SW 1271 (cell line): ENCODE measurements at regions not wholly inside any gene's neighbourhood (a gene's known extent, or its start where the extent isn't known, plus 50 kb on each side); places are given as distances from the start of the nearest gene placed in this dataset.

Source experiments
- DNase-seq, 2 experiments: peaks; one replicate each; lab custom pipeline; 2025; lab: John Stamatoyannopoulos, UW

- no peak for DNase-seq
These were observed 156.0 kb downstream of the KATNAL1 start for GRCh38 chr13:30151388-30151787.

- no peak for DNase-seq
These were observed 158.1 kb downstream of the KATNAL1 start for GRCh38 chr13:30149248-30149647.

- DNase-seq, result no peak
These were observed 158.6 kb downstream of the KATNAL1 start for GRCh38 chr13:30148786-30149185.

GRCh38 chr13:30148171-30148754, 159.1 kb downstream of the KATNAL1 start:
- DNase-seq, result no peak

GRCh38 chr13:30147421-30147820, 159.9 kb downstream of the KATNAL1 start:
- no peak for DNase-seq

- DNase-seq, result no peak
These were observed 160.3 kb downstream of the KATNAL1 start for GRCh38 chr13:30147015-30147414.

- DNase-seq, result no peak
These were observed 161.5 kb downstream of the KATNAL1 start for GRCh38 chr13:30145709-30146367.

- DNase-seq, result no peak
These were observed 163.5 kb downstream of the KATNAL1 start for GRCh38 chr13:30143666-30144400.

GRCh38 chr13:30142486-30143211, 164.7 kb downstream of the KATNAL1 start:
- DNase-seq, result peak in 1 of 2 experiments; percentile 67

GRCh38 chr13:30141775-30142485, 165.4 kb downstream of the KATNAL1 start:
- DNase-seq, result no peak

- no peak for DNase-seq
These were observed 166.4 kb downstream of the KATNAL1 start for GRCh38 chr13:30140973-30141372.

GRCh38 chr13:30138511-30138910, 168.8 kb downstream of the KATNAL1 start:
- no peak for DNase-seq

- no peak for DNase-seq
These were observed 171.5 kb downstream of the KATNAL1 start for GRCh38 chr13:30135868-30136267.

- DNase-seq, result no peak
These were observed 172.0 kb downstream of the KATNAL1 start for GRCh38 chr13:30135351-30135750.

GRCh38 chr13:30134578-30134977, 172.8 kb downstream of the KATNAL1 start:
- DNase-seq, result no peak

GRCh38 chr13:30133996-30134395, 173.4 kb downstream of the KATNAL1 start:
- no peak for DNase-seq

GRCh38 chr13:30133554-30133912, 173.8 kb downstream of the KATNAL1 start:
- no peak for DNase-seq

- peak; percentile 40 to 65 for DNase-seq
These were observed 174.5 kb downstream of the KATNAL1 start for GRCh38 chr13:30132623-30133553.

- no peak for DNase-seq
These were observed 177.9 kb downstream of the KATNAL1 start for GRCh38 chr13:30129411-30129810.

GRCh38 chr13:30128591-30128990, 178.8 kb downstream of the KATNAL1 start:
- DNase-seq, result no peak

- DNase-seq, result no peak
These were observed 179.3 kb downstream of the KATNAL1 start for GRCh38 chr13:30128095-30128494.
